DMS 273 (cell line): ENCODE measurements at regions not wholly inside any gene's neighbourhood (a gene's known extent, or its start where the extent isn't known, plus 50 kb on each side); places are given as distances from the start of the nearest gene placed in this dataset.
"Not testable (repeated sequence)": the region's sequence is repeated elsewhere in the genome, so short reads cannot be mapped to it uniquely, and the experiment has no call there.

Experiments used
- DNase-seq: peaks from one replicate; lab custom pipeline; 2025; ENCODE audit not compliant: unreplicated experiment; lab: John Stamatoyannopoulos, UW

- DNase-seq, result not testable (repeated sequence)
Observed at GRCh38 chr13:100776686-100777085, 102.1 kb upstream of the TMTC4 start.

- DNase-seq, result no peak
Observed at GRCh38 chr13:100773923-100774663, 99.5 kb upstream of the TMTC4 start.

GRCh38 chr13:100773429-100773828 is 98.8 kb upstream of the TMTC4 start:
- no peak for DNase-seq

GRCh38 chr13:100767192-100767591 is 92.6 kb upstream of the TMTC4 start:
- no peak for DNase-seq

- DNase-seq, result not testable (repeated sequence)
Observed at GRCh38 chr13:100766570-100766969, 92.0 kb upstream of the TMTC4 start.

GRCh38 chr13:100764937-100765336 is 90.3 kb upstream of the TMTC4 start:
- no peak for DNase-seq

- not testable (repeated sequence) for DNase-seq
Observed at GRCh38 chr13:100762126-100762525, 87.5 kb upstream of the TMTC4 start.

GRCh38 chr13:100755891-100756290 is 81.3 kb upstream of the TMTC4 start:
- DNase-seq, result no peak

GRCh38 chr13:100754459-100754858 is 79.9 kb upstream of the TMTC4 start:
- no peak for DNase-seq

GRCh38 chr13:100753376-100753775 is 78.8 kb upstream of the TMTC4 start:
- no peak for DNase-seq

- DNase-seq, result peak; percentile 51
Observed at GRCh38 chr13:100751826-100752225, 77.2 kb upstream of the TMTC4 start.

- no peak for DNase-seq
Observed at GRCh38 chr13:100746953-100747683, 72.5 kb upstream of the TMTC4 start.

GRCh38 chr13:100738176-100738855 is 63.7 kb upstream of the TMTC4 start:
- DNase-seq, result no peak

- no peak for DNase-seq
Observed at GRCh38 chr13:100735494-100735893, 60.9 kb upstream of the TMTC4 start.

GRCh38 chr13:100734194-100734720 is 59.7 kb upstream of the TMTC4 start:
- DNase-seq, result no peak

GRCh38 chr13:100733261-100733660 is 58.7 kb upstream of the TMTC4 start:
- DNase-seq, result peak; percentile 29

GRCh38 chr13:100728201-100728600 is 53.6 kb upstream of the TMTC4 start:
- DNase-seq, result peak; percentile 13

GRCh38 chr13:100725472-100725871 is 50.9 kb upstream of the TMTC4 start:
- DNase-seq, result no peak

GRCh38 chr13:100724568-100724967 is 50.0 kb upstream of the TMTC4 start:
- no peak for DNase-seq
